ENCODE measurements at regions not wholly inside any gene's neighbourhood (a gene's known extent, or its start where the extent isn't known, plus 50 kb on each side); places are given as distances from the start of the nearest gene placed in this dataset.

GRCh38 chr14:71563492-71564153 lies 368.6 kb upstream of the RGS6 start:
- TF ChIP-seq REST (IDR thresholded peaks at IDR 0.05; ENCODE audit: insufficient read depth in 1 of 2, low read depth in 2 of 2, low read length in 2 of 2), result no peak
- TF ChIP-seq POLR2AphosphoS5 (IDR thresholded peaks at IDR 0.05; ENCODE audit: low read depth, low read length), result no peak
- TF ChIP-seq TAF1 (IDR thresholded peaks at IDR 0.05; ENCODE audit: borderline replicate concordance, insufficient read depth, low read length), result no peak
- no peak for TF ChIP-seq SIN3A (IDR thresholded peaks at IDR 0.05; ENCODE audit: borderline replicate concordance, insufficient read depth, low read length)
- TF ChIP-seq FOXP2 (optimal IDR thresholded peaks at IDR 0.05; ENCODE audit: borderline replicate concordance, extremely low read depth, extremely low read length, insufficient read depth), result no peak
